ENCODE measurements at regions not wholly inside any gene's neighbourhood (a gene's known extent, or its start where the extent isn't known, plus 50 kb on each side); places are given as distances from the start of the nearest gene placed in this dataset.

GRCh38 chr5:14056039-14056438 lies 87.1 kb upstream of the TRIO start:
- Histone ChIP-seq H3K36me3 (ENCODE audit: insufficient read depth, low read length) (no peaks in the 10 kb centered on the region), H3K4me2 (ENCODE audit: low read length) (no peak overlapping the region), H3K4me1 (ENCODE audit: insufficient read depth, low read length, severe bottlenecking) (no peaks in the 10 kb centered on the region), H3K9me2 (ENCODE audit: low read depth, low read length) (no peaks in the 10 kb centered on the region), H3K79me2 (ENCODE audit: insufficient read depth, low read length) (no peaks in the 10 kb centered on the region), H3K9me3 (ENCODE audit: low read length) (no peaks in the 10 kb centered on the region), H3F3A (ENCODE audit: insufficient read depth, low read length) (no peaks in the 10 kb centered on the region), H3K4me3 (ENCODE audit: low read depth, low read length, poor library complexity, severe bottlenecking) (no peak overlapping the region), H3K27me3 (ENCODE audit: insufficient read depth, low read length) (no peaks in the 10 kb centered on the region), H2AFZ (ENCODE audit: low read length) (no peak overlapping the region), H3K27ac (ENCODE audit: low read depth, low read length, poor library complexity, severe bottlenecking) (no peak overlapping the region), H4K20me1 (ENCODE audit: insufficient read depth, low read length) (no peaks in the 10 kb centered on the region), H3K9ac (ENCODE audit: low read length) (no peak overlapping the region)
- TF ChIP-seq EZH2 (IDR thresholded peaks at IDR 0.05; ENCODE audit: borderline replicate concordance, low read length): no peak
- TF ChIP-seq CTCF (IDR thresholded peaks at IDR 0.05; ENCODE audit: low read length): no peak

- Histone ChIP-seq H3K27ac (ENCODE audit: low read depth, low read length, poor library complexity, severe bottlenecking) (no peak overlapping the region), H4K20me1 (ENCODE audit: insufficient read depth, low read length) (no peaks in the 10 kb centered on the region), H3K4me1 (ENCODE audit: insufficient read depth, low read length, severe bottlenecking) (no peaks in the 10 kb centered on the region), H3K9me3 (ENCODE audit: low read length) (no peaks in the 10 kb centered on the region), H3K9me2 (ENCODE audit: low read depth, low read length) (no peaks in the 10 kb centered on the region), H3K79me2 (ENCODE audit: insufficient read depth, low read length) (no peaks in the 10 kb centered on the region), H2AFZ (ENCODE audit: low read length) (no peak overlapping the region), H3K27me3 (ENCODE audit: insufficient read depth, low read length) (no peaks in the 10 kb centered on the region), H3K4me2 (ENCODE audit: low read length) (no peak overlapping the region), H3K36me3 (ENCODE audit: insufficient read depth, low read length) (no peaks in the 10 kb centered on the region), H3K4me3 (ENCODE audit: low read depth, low read length, poor library complexity, severe bottlenecking) (no peak overlapping the region), H3K9ac (ENCODE audit: low read length) (no peak overlapping the region), H3F3A (ENCODE audit: insufficient read depth, low read length) (no peaks in the 10 kb centered on the region)
- no peak for TF ChIP-seq EZH2 (IDR thresholded peaks at IDR 0.05; ENCODE audit: borderline replicate concordance, low read length)
These were observed 87.9 kb upstream of the TRIO start for GRCh38 chr5:14054965-14055963.

- H4K20me1 ChIP-seq (ENCODE audit: insufficient read depth, low read length): no peaks in the 10 kb centered on the region
- no peak overlapping the region for H3K4me2 ChIP-seq (ENCODE audit: low read length)
- H3K79me2 ChIP-seq (ENCODE audit: insufficient read depth, low read length): no peaks in the 10 kb centered on the region
- H3K9me2 ChIP-seq (ENCODE audit: low read depth, low read length): no peaks in the 10 kb centered on the region
- H3K9me3 ChIP-seq (ENCODE audit: low read length): no peaks in the 10 kb centered on the region
- no peak overlapping the region for H2AFZ ChIP-seq (ENCODE audit: low read length)
- H3K4me1 ChIP-seq (ENCODE audit: insufficient read depth, low read length, severe bottlenecking): no peaks in the 10 kb centered on the region
- H3K27me3 ChIP-seq (ENCODE audit: insufficient read depth, low read length): no peaks in the 10 kb centered on the region
- H3K9ac ChIP-seq (ENCODE audit: low read length): no peak overlapping the region
- no peaks in the 10 kb centered on the region for H3K36me3 ChIP-seq (ENCODE audit: insufficient read depth, low read length)
- H3K27ac ChIP-seq (ENCODE audit: low read depth, low read length, poor library complexity, severe bottlenecking): no peak overlapping the region
- H3F3A ChIP-seq (ENCODE audit: insufficient read depth, low read length): no peaks in the 10 kb centered on the region
- TF ChIP-seq EZH2 (IDR thresholded peaks at IDR 0.05; ENCODE audit: borderline replicate concordance, low read length): no peak
- no peak for TF ChIP-seq CTCF (IDR thresholded peaks at IDR 0.05; ENCODE audit: low read length)
- H3K4me3 ChIP-seq (ENCODE audit: low read depth, low read length, poor library complexity, severe bottlenecking): no peak overlapping the region
These were observed 88.9 kb upstream of the TRIO start for GRCh38 chr5:14054111-14054854.
